Peyer's patch (tissue), 4 donors: ENCODE measurements at regions not wholly inside any gene's neighbourhood (a gene's known extent, or its start where the extent isn't known, plus 50 kb on each side); places are given as distances from the start of the nearest gene placed in this dataset.

Experiments
- DNase-seq, 3 donors: peaks; one replicate each; pipeline ENCODE4 v3.0.0-alpha.2; 2017 to 2019
- H3K27ac ChIP-seq, 4 donors: fragments of 200-600 bp; sonication (generic); one replicate each; pipeline ENCODE4 v1.5.1; 2016 to 2019
- H3K27me3 ChIP-seq, 2 donors: fragments of 200-600 bp; sonication (generic); one replicate each; pipeline ENCODE4 v1.5.1; 2019
- H3K36me3 ChIP-seq, 3 donors: fragments of 200-600 bp; sonication (generic); one replicate each; pipeline ENCODE4 v1.5.1; 2016 to 2019
- H3K4me1 ChIP-seq, 4 donors: fragments of 200-600 bp; sonication (generic); one replicate each; pipeline ENCODE4 v1.5.1; 2016 to 2019
- H3K4me3 ChIP-seq, 4 donors: fragments of 200-600 bp; sonication (generic); 1 replicate in 3 of 4; 2 replicates in 1 of 4; pipeline ENCODE4 v1.5.1; 2016 to 2019; ENCODE audit warnings: mild to moderate bottlenecking in 1 of 4
- H3K9me3 ChIP-seq, 4 donors: fragments of 200-600 bp; sonication (generic); one replicate each; pipeline ENCODE4 v1.5.1; 2016 to 2019; ENCODE audit warnings: mild to moderate bottlenecking in 1 of 4
- CTCF ChIP-seq, 6 experiments: fragments of 450-650 bp in 4 of 6; fragments of 200-600 bp in 2 of 6; sonication (generic) in 1 of 6; IDR thresholded peaks; one replicate each; pipeline ENCODE4 v1.5.1; 2017 to 2019; ENCODE audit warnings: antibody characterized with exemption in 6 of 6, mild to moderate bottlenecking in 3 of 6, moderate library complexity in 1 of 6
- POLR2A ChIP-seq, 2 donors: fragments of 450-650 bp; IDR thresholded peaks; one replicate each; pipeline ENCODE4 v1.5.1; 2017; ENCODE audit warnings: antibody characterized with exemption in 2 of 2, mild to moderate bottlenecking in 2 of 2, moderate library complexity in 2 of 2

- Histone ChIP-seq H3K9me3 (no peaks in the 10 kb centered on the region), H3K36me3 (no peaks in the 10 kb centered on the region), H3K4me3 (no peak overlapping the region), H3K4me1 (no peaks in the 10 kb centered on the region), H3K27ac (no peak overlapping the region), H3K27me3 (no peaks in the 10 kb centered on the region)
- no peak for TF ChIP-seq POLR2A (IDR thresholded peaks at IDR 0.05)
- no peak for TF ChIP-seq CTCF (IDR thresholded peaks at IDR 0.05)
- no peak for DNase-seq
Observed at GRCh38 chr3:36166477-36166876, 213.8 kb upstream of the STAC start.

GRCh38 chr3:36172699-36173098 is 207.6 kb upstream of the STAC start:
- DNase-seq, result no peak

GRCh38 chr3:36175113-36175812 is 205.0 kb upstream of the STAC start:
- TF ChIP-seq POLR2A (IDR thresholded peaks at IDR 0.05), result no peak
- TF ChIP-seq CTCF (IDR thresholded peaks at IDR 0.05), result no peak
- Histone ChIP-seq H3K4me1 (no peaks in the 10 kb centered on the region), H3K27ac (no peak overlapping the region), H3K9me3 (no peaks in the 10 kb centered on the region), H3K27me3 (no peaks in the 10 kb centered on the region), H3K36me3 (no peaks in the 10 kb centered on the region), H3K4me3 (no peak overlapping the region)
- DNase-seq, result no peak

More at GRCh38 chr3:36172699-36173098, 207.6 kb upstream of the STAC start:
- H3K4me1 ChIP-seq, result no peaks in the 10 kb centered on the region
- no peak overlapping the region for H3K27ac ChIP-seq
- no peaks in the 10 kb centered on the region for H3K36me3 ChIP-seq
- no peaks in the 10 kb centered on the region for H3K9me3 ChIP-seq
- TF ChIP-seq CTCF (IDR thresholded peaks at IDR 0.05) (no peak), POLR2A (IDR thresholded peaks at IDR 0.05) (no peak)
- H3K27me3 ChIP-seq, result no peaks in the 10 kb centered on the region
- no peak overlapping the region for H3K4me3 ChIP-seq

GRCh38 chr3:36175916-36176461 is 204.3 kb upstream of the STAC start:
- TF ChIP-seq CTCF (IDR thresholded peaks at IDR 0.05), result no peak
- no peak for TF ChIP-seq POLR2A (IDR thresholded peaks at IDR 0.05)
- H3K4me1 ChIP-seq, result no peaks in the 10 kb centered on the region

GRCh38 chr3:36178018-36178417 is 202.3 kb upstream of the STAC start:
- no peak for DNase-seq
- H3K27me3 ChIP-seq, result no peaks in the 10 kb centered on the region
- TF ChIP-seq POLR2A (IDR thresholded peaks at IDR 0.05), result no peak
- no peak for TF ChIP-seq CTCF (IDR thresholded peaks at IDR 0.05)
- H3K9me3 ChIP-seq, result no peaks in the 10 kb centered on the region
- H3K36me3 ChIP-seq, result no peaks in the 10 kb centered on the region
- H3K4me3 ChIP-seq, result no peak overlapping the region
- H3K4me1 ChIP-seq, result no peaks in the 10 kb centered on the region
- H3K27ac ChIP-seq, result no peak overlapping the region

More at GRCh38 chr3:36175916-36176461, 204.3 kb upstream of the STAC start:
- Histone ChIP-seq H3K27me3 (no peaks in the 10 kb centered on the region), H3K4me3 (no peak overlapping the region), H3K9me3 (no peaks in the 10 kb centered on the region), H3K27ac (no peak overlapping the region), H3K36me3 (no peaks in the 10 kb centered on the region)
- DNase-seq, result no peak
